ENCODE measurements at regions not wholly inside any gene's neighbourhood (a gene's known extent, or its start where the extent isn't known, plus 50 kb on each side); places are given as distances from the start of the nearest gene placed in this dataset.
A peak's percentile ranks its signal among the peaks of the same experiment; 100 is the strongest.

GRCh38 chr5:117652036-117652957 lies 1077.7 kb upstream of the SEMA6A start:
- Histone ChIP-seq H3K27ac (no peak overlapping the region), H3K36me3 (no peaks in the 10 kb centered on the region), H3K4me1 (no peaks in the 10 kb centered on the region), H3K27me3 (no peaks in the 10 kb centered on the region), H3K4me3 (no peak overlapping the region), H3K9me3 (no peaks in the 10 kb centered on the region)
- intact Hi-C loops (cut with DNase I; ENCODE audit: low total_unique reads): no loop called here
- 53 to 69% (median 65%) methylated on average over 4 of the region's 4 CpGs for WGBS, 5 donors
- no peak for TF ChIP-seq CTCF (IDR thresholded peaks at IDR 0.05)
- TF ChIP-seq EP300 (IDR thresholded peaks at IDR 0.05): no peak
- no peak for TF ChIP-seq POLR2A (IDR thresholded peaks at IDR 0.05)
- TF ChIP-seq POLR2AphosphoS5 (IDR thresholded peaks at IDR 0.05): no peak
- peak in 1 of 2 donors; percentile 60 for DNase-seq

- DNase-seq: no peak
- Histone ChIP-seq H3K4me1 (no peaks in the 10 kb centered on the region), H3K27me3 (no peaks in the 10 kb centered on the region), H3K36me3 (no peaks in the 10 kb centered on the region), H3K9me3 (no peaks in the 10 kb centered on the region), H3K4me3 (no peak overlapping the region), H3K27ac (no peak overlapping the region)
- 67 to 78% (median 70%) methylated on average over 3 of the region's 3 CpGs for WGBS, 5 donors
- TF ChIP-seq POLR2A (IDR thresholded peaks at IDR 0.05) (no peak), EP300 (IDR thresholded peaks at IDR 0.05) (no peak), POLR2AphosphoS5 (IDR thresholded peaks at IDR 0.05) (no peak), CTCF (IDR thresholded peaks at IDR 0.05) (no peak)
- intact Hi-C loops (cut with DNase I; ENCODE audit: low total_unique reads): no loop called here
Measured at GRCh38 chr5:117649821-117650220, 1075.2 kb upstream of the SEMA6A start.

GRCh38 chr5:117645400-117645799 lies 1070.8 kb upstream of the SEMA6A start:
- DNase-seq: no peak
- Histone ChIP-seq H3K4me1 (no peaks in the 10 kb centered on the region), H3K27me3 (no peaks in the 10 kb centered on the region), H3K36me3 (no peaks in the 10 kb centered on the region), H3K9me3 (no peaks in the 10 kb centered on the region), H3K27ac (no peak overlapping the region), H3K4me3 (no peak overlapping the region)
- no peak for TF ChIP-seq CTCF (IDR thresholded peaks at IDR 0.05)
- TF ChIP-seq POLR2A (IDR thresholded peaks at IDR 0.05): no peak
- no peak for TF ChIP-seq POLR2AphosphoS5 (IDR thresholded peaks at IDR 0.05)
- TF ChIP-seq EP300 (IDR thresholded peaks at IDR 0.05): no peak
- intact Hi-C loops (cut with DNase I; ENCODE audit: low total_unique reads): no loop called here

- Histone ChIP-seq H3K9me3 (no peaks in the 10 kb centered on the region), H3K36me3 (no peaks in the 10 kb centered on the region), H3K27ac (no peak overlapping the region), H3K4me1 (no peaks in the 10 kb centered on the region), H3K27me3 (no peaks in the 10 kb centered on the region), H3K4me3 (no peak overlapping the region)
- no peak for TF ChIP-seq CTCF (IDR thresholded peaks at IDR 0.05)
- TF ChIP-seq EP300 (IDR thresholded peaks at IDR 0.05): no peak
- TF ChIP-seq POLR2A (IDR thresholded peaks at IDR 0.05): no peak
- TF ChIP-seq POLR2AphosphoS5 (IDR thresholded peaks at IDR 0.05): no peak
- intact Hi-C loops (cut with DNase I; ENCODE audit: low total_unique reads): no loop called here
- DNase-seq: no peak
- 48 to 90% (median 62%) methylated on average over 2 of the region's 2 CpGs for WGBS, 5 donors
Measured at GRCh38 chr5:117638581-117638980, 1064.0 kb upstream of the SEMA6A start.
